Stimulated activated CD4-positive, alpha-beta T cell treated with anti-CD3 and anti-CD28 coated beads, Interleukin-2, amount 100 ng/mL, for 48 hours (primary cell): ENCODE measurements at regions not wholly inside any gene's neighbourhood (a gene's known extent, or its start where the extent isn't known, plus 50 kb on each side); places are given as distances from the start of the nearest gene placed in this dataset.

ENCODE experiments used
- DNase-seq, 2 donors: peaks; one replicate each; pipeline ENCODE4 v3.0.0-alpha.2; 2020

DNA sequence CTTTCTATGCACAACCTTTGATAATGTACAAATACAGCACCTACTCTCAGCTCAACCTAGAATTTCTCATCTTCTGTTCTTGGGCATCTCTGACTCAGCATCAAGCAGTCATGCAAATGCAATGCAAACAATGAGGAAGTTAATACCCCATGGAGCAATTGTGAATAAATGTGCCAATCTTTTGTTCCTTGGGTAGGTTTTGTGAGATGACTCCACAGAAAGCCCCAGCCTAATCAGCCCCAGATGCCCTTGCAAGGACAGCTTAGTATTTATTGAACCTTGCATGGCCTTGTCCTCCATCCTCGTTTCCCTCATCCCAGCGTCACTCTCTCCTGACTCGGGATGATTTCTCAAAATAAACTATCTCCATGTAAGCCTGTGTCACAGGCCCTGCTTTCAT lies 494.7 kb upstream of the NECTIN3 start:
- DNase-seq = no peak

DNA sequence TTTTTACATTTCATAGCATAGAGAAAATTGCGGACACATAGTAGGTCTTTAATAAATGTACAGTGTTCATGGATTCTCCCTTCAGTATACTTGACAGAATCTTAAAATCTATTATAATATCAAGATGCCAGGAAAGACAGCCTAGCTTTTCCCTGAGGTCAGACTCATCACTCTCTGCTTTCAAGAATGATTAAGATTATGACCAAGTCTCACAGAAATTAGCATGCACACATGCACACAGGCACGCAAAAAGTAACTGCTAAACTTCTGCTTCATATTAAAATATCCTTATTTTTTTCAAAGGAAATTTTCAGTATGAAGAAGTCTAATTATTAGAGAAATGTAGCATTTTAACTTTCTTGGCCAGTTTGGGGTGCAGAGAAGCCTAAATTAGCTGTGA lies 493.8 kb upstream of the NECTIN3 start:
- no peak for DNase-seq

DNA sequence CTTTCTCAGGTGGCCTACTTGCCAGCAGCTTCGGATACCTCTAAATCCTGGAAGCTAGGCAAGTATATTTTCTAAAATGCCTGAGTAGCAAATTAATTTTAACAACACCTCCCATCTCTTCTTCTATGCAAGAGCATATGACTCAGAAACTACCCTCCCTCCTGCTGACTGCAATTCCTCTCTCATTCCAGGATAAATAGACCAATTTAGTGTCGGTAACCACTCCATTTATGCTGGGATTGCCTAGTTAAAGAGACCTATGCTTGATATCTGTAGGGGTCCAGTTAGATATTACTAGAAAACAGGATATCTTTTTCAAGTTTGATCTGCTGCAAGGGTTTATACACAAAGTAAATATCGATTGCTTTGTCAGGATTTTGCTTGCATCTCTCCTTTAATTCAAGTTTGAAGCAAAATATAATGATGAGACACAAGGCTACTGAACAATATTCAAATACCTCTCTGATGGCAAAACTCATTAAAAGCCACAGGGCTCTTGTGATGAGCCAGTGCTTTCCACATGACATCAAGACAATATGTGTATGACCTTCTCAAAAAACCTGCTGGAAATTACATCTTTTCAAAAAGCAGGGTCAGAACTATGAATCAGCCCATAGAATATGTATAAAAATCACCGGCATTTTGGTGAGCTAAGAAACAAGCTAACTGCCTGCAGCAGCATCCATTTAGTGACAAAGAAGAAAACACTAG lies 491.6 kb upstream of the NECTIN3 start:
- no peak for DNase-seq

DNA sequence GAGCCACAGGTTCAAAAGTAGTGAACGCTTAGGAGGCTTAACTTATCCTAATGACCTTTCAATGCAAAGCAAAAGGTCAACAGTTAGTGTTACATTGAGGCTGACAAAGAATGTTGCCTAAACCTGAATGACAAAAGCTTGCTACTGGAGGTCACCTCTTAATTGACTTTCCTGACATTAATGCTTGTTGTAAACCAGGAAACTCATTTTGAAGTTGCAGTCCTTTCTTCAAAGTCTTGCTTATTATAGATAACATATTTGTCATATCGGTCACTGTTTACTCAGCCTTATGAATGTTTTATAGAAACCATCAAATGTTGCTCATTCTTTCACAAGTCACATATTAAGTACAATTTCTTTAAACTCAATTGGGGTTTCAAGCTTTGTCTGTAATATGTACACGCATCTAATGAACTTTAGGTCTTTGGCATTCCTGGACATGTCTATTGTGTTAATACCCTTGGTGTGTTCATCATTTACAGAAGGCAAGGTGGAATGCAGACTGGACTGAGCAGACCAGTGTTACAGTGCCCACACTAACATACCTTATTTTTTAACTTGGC lies 488.2 kb upstream of the NECTIN3 start:
- DNase-seq = no peak

DNA sequence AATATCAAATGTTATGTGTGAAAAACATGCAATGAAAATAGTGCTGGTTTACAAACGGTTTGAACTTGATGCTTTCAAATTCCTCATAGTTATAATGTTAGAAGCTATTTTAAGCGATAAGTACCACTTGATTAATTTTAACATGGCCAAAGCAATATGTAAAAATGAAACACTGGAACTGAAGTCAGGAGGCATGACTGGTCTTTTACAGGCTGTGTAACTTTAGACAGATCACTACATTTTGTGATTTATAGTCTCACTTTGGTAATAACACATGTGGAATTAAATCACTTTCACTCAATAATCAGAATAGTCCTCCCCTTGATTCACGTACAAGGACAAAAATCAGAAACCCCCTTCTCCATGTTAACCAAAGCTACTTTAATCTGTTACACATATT lies 482.7 kb upstream of the NECTIN3 start:
- DNase-seq = no peak

DNA sequence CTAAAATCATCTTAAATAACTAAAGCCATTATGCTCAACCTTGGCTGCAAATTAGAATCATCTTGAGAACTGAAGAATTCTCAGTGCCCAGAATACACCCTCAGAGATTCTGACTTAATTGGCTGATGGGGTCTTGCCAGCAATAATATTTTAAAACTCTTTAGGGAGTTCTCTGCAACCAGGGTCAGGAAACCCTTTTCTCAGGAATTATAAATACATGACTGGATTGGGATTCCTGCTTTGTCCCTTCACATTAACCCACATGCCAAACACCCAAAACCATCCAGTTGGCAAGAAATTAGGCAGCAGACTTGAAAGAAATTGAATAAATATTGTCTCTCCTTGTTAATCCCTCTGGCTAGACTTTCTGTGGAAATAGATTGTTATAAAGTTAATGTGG lies 482.3 kb upstream of the NECTIN3 start:
- DNase-seq = no peak

DNA sequence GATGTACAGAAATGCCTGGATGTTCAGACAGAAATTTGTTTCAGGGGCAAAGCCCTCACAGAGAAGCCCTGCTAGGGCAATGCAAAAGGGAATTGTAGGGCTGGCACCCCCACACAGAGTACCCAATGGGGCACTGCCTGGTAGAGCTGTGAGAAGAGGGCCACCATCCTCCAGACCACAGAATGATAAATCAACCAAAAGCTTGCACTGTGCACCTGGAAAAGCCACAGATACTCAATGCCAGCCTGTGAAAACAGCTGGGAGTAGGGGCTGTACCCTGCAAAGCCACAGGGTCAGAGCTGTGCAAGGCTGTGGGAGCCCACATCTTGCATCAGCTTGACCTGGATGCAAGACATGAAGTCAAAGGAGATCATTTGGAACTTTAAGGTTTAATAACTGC lies 477.9 kb upstream of the NECTIN3 start:
- no peak for DNase-seq

DNA sequence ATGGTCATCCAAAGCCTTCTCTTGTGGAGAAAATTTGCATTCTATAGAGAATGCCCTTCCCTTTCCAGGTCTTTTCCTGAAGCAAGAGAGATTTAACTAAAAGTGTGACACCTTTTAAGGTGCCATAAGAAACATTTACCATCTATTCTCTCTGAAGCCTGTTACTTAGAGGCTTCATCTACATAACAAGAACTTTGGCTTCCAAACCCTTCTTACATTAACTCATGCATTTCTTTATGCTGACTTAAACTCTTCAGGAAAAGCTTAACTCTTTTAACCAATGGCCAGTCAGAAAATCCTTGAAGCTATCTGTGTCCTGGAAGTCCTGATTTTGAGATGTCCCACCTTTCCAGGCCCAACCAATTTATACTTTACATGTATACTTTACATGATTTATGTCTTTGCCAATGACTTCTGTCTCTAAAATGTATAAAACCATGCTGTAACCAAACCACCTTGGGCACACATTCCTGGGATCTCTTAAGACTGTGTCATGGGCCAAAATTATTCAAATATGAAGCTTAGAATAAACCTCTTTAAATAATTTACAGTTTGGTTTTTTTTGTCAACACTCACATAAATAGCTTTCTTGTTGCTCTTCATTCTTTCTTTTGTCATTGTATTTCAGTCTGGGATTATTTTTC lies 472.6 kb upstream of the NECTIN3 start:
- no peak for DNase-seq

DNA sequence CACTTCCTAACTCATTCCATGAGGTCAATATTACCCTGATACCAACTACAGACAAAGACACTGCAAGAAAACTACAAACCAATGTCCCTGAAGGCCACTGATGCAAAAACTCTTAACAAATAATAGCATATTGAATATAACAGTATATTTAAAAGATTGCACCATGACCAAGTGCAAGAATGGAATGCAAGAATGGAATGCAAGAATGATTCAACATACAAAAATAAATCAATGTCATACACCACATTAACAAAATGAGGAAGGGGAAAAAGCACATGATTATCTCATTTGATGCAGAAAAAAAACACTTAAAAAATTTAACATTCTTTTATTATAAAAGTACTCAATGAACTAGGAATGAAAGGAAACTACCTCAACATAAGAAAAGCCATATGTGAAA lies 463.1 kb upstream of the NECTIN3 start:
- DNase-seq = no peak

DNA sequence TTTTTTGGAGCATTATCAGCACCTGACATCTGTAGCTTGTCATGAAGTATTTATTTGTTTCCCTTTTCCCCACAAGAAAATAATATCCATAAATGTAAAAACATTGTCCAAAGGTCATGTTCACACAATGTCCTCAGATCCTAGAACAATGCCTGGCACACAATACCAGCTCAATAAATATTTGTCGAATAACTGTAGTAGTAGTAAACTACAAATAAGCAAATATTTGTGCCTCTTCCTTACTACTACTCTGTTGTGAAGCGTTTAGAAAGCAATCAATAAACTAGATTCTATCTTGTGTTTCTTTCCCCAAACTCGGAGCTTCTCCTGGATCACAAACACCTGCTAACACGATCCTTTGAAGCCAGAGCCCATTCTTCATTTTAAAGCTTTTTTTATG lies 459.6 kb upstream of the NECTIN3 start:
- no peak for DNase-seq

DNA sequence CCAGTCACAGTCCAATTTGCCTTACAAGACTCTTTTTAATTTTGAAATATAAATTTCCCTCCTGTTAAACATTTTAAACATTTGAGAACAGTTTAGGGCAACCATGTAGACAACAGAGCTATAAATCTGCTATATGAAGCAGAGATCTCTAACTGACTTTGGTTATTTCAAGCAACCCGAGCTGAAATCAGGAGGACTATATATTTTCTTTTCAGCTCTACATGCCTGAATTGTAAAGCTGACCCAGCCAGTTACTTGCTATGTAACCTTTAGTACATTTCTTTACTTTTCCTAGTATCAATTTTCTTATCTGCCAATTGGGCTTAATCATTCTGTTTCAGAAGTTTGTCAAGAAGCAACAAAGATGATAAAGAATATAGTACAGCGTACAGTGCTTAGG lies 457.4 kb upstream of the NECTIN3 start:
- DNase-seq = no peak

DNA sequence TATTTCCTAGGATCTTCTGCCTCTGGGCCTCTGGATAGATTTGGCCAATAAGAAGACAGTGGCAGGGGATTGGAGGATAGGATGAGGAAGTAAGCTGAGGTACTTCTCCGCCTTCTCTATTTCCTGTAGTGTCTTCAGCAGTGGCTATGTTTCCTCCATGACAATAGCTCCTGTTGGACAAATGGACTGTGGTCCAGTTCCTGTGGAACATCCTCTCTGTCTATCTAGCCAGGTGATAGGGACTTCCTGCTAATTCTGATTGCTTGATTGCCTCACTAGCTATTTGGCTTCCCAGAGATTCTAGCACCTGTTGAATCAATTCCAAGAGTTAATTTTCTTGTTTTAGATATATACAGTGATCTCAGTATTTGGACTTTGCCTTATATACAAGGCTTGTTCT lies 456.2 kb upstream of the NECTIN3 start:
- no peak for DNase-seq

DNA sequence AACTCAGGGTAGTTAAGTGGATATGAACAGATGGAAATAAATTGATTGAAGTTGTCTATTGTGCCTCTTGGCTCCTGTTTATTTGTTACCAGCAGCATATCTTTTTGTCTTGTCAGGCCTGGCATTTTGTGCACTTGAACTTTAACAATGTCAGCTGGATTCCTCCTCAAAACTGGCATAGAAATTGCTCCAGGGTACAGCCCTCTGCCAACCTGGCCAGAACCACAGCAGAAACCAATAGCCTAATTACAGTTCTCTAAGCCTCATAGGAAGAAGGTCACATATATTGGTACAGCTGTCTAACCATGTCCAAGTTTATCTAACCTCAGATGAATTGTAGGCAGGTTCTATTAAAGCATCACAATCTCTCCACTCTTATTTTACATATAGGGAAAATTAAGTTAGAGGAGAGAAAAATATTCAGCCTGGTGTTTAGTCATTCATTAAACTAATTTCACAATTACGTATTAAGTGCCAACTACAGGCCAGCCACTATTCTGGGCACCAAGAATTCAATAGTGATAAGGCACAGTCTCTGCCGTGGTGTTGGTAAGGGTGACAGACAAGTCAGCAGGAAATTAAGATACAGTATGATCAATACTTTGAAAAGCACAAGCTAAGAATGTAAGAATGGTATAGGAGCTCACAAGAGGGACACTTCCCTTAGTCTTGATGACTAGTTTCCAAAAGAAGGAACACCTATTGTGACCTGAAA lies 452.9 kb upstream of the NECTIN3 start:
- DNase-seq = no peak

DNA sequence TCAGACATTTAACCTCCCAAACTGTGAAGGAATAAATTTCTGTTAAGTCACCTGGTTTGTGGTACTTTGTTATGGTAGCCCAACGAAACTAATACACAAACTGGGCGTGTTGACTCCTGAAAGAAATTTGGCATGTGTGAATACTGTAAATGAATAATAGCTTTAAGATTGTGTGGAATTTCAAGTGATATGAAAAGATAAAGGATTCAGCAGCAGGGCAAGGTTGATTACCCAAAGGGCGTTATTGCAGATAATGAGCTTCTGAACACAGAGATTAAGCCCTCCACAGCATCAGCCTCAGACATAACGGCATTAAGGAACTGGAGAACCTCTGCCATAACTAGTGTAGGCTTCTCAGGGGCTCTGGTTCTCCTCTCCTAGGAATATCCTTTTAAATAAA lies 451.5 kb upstream of the NECTIN3 start:
- DNase-seq = no peak

DNA sequence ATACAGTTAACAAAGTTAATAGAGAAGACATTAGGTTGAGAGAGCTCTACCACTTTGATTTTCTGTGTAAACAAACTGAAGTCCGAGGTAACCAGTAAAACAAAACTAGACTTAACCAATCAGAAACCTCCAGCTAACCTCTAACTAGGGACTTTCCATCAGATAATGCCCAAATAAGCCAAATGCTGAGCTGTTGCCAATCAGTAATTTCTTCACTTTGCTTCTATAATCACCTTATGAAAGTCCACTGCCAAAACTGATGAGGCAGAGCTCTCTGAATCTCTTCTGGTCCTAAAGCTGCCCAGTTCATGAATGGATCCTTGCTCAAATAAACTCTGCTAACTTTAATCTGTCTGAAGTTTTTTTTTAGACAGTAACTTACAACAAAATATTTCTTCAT lies 448.0 kb upstream of the NECTIN3 start:
- DNase-seq = no peak

DNA sequence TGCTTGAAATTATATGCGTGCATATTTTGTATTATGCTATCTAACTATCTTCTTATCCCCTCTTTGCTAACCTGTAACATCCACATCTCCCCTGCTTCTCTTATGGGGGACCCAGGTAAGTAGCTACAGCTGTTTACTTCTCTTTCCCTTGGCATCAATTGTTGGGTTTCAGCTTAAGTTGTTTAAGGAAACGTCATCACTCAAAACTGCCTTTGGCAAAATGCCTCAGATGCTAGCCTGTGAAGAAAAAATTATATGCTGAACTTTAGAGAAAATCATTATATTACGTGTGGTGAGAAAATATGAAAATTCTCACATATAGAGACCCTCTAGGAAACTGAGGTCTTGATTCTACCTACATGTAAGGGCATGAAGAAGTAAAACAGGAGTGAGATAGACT lies 447.0 kb upstream of the NECTIN3 start:
- DNase-seq = no peak

DNA sequence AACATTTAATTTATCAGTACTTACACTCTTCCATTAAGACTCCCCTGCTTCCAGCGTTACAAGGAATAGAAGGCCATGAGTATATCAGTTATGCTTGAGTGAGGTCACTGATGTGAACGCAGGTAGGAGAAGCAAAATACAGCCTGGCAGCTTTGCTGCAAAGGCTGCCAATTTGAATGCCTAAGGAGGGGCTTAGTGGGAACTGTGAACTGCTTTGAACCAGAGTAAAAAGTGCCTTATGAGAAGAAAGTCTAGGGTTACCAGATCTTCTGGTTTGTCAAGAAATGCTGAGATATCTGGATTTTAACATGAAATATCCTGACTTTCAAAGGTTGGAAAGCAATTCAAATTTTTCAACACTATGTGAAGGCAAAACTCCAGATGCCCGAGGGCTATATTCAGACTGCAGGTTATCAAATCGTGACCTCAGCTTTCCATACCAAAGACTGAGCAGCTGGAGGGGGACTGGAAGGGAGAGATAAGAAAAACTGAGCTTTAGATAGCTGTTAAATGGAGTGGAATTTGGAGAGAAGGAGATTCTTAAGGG lies 446.3 kb upstream of the NECTIN3 start:
- DNase-seq = no peak

DNA sequence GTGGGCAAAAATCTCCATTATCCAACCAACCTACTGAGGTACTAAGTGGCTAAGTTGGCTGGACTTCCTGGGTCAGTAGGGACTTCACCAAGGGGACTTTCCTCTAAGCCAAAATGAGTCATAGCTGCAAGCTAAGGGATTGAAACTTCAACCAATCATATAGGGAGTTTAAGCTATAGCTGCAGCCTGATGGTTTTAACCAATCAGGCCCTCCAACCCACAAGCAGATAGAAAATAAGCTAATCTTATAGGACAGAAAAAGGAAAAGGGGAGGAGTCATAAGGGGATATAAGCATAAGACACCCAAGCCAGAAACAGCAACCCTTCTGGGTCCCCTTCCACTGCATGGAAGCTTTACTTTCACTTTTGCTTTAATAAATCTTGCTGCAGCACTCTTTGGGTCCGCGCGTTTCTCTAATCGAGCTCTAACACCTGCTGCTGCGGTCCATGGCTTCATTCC lies 444.9 kb upstream of the NECTIN3 start:
- DNase-seq = peak in 1 of 2 donors; percentile 3

DNA sequence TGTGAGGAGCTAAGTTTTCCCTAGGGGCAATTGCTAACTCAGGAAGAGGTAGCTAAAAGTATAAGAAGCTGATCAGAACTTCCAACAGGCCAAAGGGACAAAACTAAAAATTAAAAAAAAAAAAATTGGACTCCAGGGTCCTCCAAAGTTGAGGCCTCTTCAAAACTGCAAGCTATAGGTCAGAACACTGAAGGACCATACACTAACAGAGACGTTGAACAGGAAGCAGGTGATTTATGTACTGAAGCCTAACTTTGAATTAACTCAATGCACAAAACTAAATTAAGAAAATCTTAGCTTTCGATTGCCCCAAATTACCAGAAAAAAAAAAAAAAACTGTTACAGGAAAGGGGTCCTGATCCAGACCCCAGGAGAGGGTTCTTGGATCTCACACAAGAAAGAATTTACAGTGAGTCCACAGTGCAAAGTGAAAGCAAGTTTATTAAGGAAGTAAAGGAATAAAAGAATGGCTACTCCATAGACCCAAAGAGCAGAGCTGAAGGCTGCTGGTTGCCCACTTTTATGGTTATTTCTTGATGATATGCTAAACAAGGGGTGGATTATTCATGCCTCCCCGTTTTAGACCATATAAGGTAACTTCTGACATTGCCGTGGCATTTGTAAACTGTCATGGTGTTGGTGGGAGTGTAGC lies 442.8 kb upstream of the NECTIN3 start:
- no peak for DNase-seq

DNA sequence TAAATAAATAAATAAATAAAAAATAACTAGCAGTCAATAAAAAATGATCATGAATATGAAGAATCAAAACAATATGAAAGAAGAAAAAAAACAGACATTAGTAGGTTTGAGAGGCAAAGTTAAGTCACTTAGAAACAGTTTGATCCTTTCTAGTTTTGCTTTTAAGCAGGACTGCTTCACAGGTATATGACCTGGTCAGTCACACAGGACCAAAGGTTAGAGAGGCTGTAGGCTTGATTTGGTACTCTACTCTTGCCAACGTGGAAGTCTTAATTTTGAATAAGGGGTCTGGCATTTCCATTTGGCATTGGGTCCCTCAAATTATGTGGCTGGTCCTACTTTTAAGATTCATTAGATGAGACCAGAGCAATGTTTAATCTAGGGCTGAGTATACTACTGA lies 441.7 kb upstream of the NECTIN3 start:
- DNase-seq = no peak

DNA sequence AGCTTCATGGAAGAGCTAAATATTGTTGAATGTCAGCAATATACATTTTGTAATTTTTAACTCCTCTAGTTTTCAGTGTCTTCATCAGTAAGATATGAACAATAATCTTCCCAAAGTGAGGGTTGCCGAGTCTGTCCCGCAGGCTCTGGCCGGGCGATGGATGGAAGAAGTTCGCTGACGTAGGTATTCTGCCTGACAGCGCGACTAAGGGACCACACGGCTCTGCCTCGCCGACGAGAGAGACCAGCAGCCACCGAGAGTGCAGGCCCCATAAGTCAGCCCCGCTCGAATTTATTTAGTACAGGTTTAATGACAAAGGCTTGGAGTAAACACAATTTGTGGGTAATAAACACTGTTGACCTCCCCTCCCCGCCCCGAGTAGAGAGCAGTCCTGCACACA lies 427.4 kb upstream of the NECTIN3 start:
- no peak for DNase-seq

DNA sequence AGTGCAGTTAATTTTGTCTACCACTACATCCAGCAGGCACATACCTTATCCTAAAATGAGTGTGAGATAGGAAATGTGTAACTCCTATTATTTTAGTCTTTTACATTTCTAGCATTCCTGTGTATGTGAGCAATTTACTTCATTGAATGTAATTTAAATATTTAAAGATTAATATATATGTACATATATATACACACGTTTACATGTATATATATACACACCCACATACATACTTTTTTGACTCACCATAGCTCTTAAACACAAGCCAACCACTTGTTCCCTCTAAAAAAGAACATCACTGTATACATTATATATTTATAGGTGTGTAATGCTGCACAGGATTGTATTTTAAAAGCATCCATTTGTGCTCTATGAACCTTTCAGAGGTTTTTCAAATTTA lies 425.6 kb upstream of the NECTIN3 start:
- DNase-seq = no peak

DNA sequence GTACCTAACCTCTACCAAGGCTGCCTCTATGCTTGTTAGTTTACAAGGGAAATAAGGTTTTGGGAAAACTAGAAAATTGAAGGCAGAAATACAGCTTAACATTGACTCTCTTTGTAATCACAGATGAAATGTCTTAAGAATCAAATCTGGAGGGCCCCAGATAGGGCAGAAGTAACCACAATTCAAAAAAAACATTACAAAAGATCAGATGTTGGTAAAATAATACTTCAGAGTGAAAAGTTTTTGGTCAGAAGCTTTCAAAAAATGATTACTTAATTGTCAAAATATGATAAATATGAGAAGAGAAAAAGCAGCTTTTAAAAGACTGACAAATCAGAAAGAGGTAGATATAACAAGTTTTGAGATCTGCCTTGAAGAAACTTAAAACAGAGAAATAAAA lies 425.1 kb upstream of the NECTIN3 start:
- DNase-seq = no peak
